ENCODE measurements at regions not wholly inside any gene's neighbourhood (a gene's known extent, or its start where the extent isn't known, plus 50 kb on each side); places are given as distances from the start of the nearest gene placed in this dataset.

DNA sequence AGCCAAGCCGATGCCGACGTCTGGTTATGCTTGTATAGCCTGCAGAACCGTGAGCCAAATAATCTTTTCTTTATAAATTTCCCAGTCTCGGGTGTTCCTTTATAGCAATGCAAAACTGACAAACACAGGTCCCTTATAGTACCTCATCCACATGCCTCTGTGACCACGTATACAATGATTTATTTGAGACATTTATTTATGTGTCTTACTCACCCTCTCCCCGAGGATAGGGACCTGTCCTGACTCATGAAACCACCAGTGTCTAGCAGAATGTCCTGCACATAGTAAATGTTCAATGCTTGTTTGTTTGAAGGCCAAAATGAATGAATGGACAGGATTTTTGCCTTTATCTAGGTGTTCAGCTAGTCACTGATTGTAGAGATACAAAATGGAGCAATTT is 147.9 kb upstream of the FZD8 start:
- TF ChIP-seq, protein P1, sequence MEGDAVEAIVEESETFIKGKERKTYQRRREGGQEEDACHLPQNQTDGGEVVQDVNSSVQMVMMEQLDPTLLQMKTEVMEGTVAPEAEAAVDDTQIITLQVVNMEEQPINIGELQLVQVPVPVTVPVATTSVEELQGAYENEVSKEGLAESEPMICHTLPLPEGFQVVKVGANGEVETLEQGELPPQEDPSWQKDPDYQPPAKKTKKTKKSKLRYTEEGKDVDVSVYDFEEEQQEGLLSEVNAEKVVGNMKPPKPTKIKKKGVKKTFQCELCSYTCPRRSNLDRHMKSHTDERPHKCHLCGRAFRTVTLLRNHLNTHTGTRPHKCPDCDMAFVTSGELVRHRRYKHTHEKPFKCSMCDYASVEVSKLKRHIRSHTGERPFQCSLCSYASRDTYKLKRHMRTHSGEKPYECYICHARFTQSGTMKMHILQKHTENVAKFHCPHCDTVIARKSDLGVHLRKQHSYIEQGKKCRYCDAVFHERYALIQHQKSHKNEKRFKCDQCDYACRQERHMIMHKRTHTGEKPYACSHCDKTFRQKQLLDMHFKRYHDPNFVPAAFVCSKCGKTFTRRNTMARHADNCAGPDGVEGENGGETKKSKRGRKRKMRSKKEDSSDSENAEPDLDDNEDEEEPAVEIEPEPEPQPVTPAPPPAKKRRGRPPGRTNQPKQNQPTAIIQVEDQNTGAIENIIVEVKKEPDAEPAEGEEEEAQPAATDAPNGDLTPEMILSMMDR (IDR thresholded peaks at IDR 0.05; ENCODE audit: low read length), result no peak
- no peak for TF ChIP-seq EZH2 (optimal IDR thresholded peaks at IDR 0.05; ENCODE audit: low read depth, low read length)
- no peak for TF ChIP-seq EZH2phosphoT487 (IDR thresholded peaks at IDR 0.05; ENCODE audit: low read length)

Data from MM.1S (cell line).